Uterus (tissue), 2 donors: ENCODE measurements at regions not wholly inside any gene's neighbourhood (a gene's known extent, or its start where the extent isn't known, plus 50 kb on each side); places are given as distances from the start of the nearest gene placed in this dataset.
"Not testable (repeated sequence)": the region's sequence is repeated elsewhere in the genome, so short reads cannot be mapped to it uniquely, and the experiment has no call there.

ENCODE experiments used
- CTCF ChIP-seq, 4 experiments: fragments of 200-600 bp in 2 of 4; fragments of 450-650 bp in 2 of 4; sonication (generic) in 2 of 4; IDR thresholded peaks; one replicate each; pipeline ENCODE4 v1.5.1; 2016 to 2019; ENCODE audit warnings: antibody characterized with exemption in 4 of 4, mild to moderate bottlenecking in 2 of 4, moderate library complexity in 1 of 4
- POLR2A ChIP-seq, 2 donors: fragments of 450-650 bp; IDR thresholded peaks; one replicate each; pipeline ENCODE4 v1.6.1; 2016; ENCODE audit warnings: antibody characterized with exemption in 2 of 2, mild to moderate bottlenecking in 1 of 2, moderate library complexity in 1 of 2

- not testable (repeated sequence) for TF ChIP-seq CTCF, POLR2A (IDR thresholded peaks at IDR 0.05)
These were observed 674.6 kb downstream of the SPATA31A7 start for GRCh38 chr9:61864463-61864862.
